SHP77 treated with DMSO at 0.1 percent for 48 hours (cell line): ENCODE measurements at regions not wholly inside any gene's neighbourhood (a gene's known extent, or its start where the extent isn't known, plus 50 kb on each side); places are given as distances from the start of the nearest gene placed in this dataset.
"Not testable (repeated sequence)": the region's sequence is repeated elsewhere in the genome, so short reads cannot be mapped to it uniquely, and the experiment has no call there.

ENCODE experiments used
- DNase-seq: peaks from one replicate; lab custom pipeline; 2025; lab: John Stamatoyannopoulos, UW

DNA sequence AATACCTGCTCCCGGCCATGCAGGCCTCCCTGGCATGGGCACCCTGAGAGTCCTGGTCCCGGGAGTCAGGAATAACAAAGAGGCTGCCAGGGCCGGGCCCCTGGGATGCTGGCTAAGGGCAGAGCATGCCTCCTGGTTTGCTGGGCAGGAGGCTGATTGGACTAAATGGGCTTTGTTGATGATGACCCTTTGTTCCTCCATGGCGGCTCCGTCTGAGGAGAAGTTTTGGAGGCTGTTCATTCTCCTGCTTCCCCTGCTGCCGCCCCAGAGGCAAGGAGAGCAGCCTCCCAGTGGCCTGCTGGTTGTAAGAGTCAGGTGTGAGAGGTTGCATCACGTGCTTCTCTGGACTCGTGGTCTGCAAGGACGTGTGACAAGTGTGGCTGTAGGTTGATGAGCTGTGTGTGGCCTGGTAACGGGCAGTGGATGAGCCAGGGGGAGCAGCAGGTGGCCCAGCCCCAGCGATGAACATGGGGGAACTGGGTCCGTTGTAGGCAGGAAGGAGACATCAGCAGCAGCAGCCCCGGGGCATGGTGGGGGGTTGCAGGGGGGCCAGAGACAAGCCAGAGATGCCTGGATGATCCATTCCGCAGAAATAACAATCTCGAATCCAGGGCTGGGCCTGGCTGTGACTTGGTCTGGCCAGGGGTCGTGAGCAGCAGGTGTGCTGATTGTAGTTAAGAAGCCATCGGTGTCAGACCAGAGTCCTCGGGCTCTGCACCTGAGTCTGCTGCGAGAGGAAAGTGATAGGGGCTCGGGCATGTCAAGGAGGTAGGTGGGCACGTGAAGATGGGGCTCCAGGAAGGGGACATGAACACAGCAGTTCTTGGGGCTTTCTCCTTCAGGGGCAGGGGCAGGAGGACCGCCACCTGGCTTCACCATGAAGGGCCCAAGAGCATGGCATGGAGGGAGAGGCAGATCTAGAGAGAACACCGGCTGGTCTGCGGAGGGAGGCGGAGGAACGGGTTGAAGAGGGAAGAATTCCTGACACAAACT is 101.4 kb downstream of the TNFRSF13B start:
- DNase-seq, result no peak

DNA sequence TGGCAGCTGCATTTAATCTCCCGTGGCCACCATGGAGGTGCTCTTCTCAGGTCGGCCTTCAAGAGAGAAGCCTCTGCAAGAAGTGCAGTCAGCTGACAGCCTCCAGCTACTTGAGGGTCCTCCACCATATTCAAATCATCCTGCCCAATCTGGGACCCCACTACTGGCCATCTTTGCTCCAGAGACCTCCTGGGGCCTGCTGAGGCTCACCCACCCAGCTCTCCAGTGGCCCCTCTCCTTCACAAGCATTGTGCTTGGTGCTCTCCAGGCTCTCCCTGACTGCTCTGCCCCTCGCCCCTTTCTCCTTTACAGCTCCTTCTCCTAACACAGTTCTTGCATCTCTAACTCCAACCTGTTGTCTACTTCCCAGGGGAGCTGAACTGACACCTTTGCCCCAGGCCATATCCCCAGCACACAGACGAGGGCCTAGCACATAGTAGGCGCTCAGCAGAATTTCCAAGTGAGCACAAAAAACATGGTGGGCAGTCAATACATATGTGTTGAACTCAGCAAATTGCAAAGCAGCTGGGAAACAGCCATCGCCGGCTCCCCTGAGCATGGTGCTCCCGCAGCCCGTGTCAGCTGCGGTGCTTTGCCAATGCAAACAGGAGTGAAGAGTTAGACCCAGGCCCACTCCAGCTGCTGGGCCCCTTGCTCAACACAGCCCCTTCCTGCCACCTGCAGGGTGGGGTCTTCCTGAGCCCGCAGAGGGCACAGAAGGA is 102.2 kb downstream of the TNFRSF13B start:
- DNase-seq, result not testable (repeated sequence)

DNA sequence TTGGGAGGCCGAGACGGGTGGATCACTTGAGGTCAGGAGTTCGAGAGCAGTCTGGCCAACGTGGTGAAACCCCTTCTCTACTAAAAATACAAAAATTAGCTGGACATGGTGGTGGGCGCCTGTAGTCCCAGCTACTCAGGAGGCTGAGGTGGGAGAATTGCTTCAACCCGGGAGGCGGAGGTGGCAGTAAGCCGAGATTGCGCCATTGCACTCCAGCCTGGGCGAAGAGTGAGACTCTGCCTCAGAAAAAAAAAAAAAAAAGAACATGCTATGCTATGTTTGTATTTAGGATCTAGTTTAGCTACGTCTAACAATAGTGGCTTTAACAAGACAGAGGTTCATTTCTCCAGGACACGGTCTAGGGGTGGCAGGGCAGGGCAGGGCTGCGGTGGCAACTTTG is 103.3 kb downstream of the TNFRSF13B start:
- not testable (repeated sequence) for DNase-seq

DNA sequence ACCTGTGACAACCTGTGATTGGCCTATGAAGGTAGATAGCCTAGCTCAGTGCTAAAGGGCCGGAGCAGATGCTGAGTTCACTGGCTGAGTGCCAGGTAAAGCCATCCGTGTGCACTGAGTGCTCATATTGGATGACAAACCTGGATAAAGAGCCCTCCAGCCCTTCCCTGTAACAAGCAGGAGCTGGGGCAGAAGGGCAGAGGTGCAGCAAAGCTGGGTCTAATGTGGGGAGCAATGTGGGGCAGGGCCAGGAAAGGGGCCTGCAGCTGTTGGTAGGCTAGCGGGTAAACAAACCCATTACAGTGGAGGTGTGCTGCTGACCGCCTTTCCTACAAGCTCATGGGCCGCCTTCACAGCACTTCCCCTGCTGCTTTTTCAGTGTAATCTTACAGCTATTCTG is 104.4 kb downstream of the TNFRSF13B start:
- DNase-seq, result not testable (repeated sequence)

DNA sequence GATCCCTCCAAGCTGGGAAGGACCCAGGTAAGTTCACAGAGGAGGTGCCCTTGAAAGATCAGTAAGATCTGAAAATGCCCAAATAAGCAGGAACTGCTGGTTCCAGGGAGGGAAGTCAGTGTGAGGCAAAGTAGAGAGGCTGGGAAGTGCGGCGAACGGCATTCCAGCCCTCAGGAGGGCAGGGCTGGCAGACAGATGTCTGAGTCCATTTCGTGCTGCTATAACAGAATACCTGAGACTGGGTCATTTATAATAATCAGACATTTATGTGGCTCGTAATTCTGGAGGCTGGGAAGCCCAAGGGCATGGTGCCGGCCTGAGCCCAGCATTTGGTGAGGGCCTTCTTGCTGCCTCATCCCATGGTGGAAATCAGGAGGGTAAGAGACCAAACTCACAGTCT is 105.1 kb downstream of the TNFRSF13B start:
- DNase-seq, result not testable (repeated sequence)

DNA sequence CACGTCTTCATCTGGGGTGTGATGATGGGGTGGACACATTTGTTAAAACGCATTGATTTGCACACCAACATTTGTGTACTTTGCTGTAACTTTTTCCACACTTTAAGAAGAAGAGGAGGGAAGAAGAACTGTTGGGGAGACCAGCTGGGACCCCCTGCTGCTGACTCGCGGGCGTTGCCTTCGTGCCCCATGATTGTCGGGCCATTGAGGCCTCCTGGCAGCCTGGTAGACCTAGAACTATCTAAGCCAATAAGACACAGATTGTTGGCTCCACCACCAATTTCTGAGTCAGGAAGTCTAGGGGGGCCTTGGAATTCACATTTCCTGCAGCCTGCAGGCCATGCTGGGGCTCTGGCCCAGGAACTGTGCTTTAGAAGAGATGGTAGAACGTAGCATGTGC is 105.5 kb downstream of the TNFRSF13B start:
- no peak for DNase-seq

DNA sequence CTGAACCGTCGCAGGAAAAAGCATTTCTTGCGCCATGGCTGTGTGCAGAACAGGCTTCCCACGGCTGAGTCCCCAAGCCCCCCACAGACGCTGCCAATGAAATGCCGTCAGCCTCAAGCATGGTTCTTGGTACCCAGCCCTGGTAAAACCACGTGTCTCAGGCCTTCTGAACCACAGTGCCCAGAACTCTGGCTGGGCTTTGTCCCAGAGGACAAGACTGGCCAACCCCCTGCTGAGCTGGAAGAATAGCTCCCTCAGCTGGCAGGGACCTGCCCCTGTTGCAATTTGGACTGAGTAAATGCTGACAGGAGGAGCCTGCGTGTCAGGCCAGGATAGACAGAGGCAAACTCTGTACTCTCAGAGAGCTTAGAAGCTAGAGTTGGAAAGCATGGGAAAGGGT is 106.2 kb downstream of the TNFRSF13B start:
- not testable (repeated sequence) for DNase-seq

DNA sequence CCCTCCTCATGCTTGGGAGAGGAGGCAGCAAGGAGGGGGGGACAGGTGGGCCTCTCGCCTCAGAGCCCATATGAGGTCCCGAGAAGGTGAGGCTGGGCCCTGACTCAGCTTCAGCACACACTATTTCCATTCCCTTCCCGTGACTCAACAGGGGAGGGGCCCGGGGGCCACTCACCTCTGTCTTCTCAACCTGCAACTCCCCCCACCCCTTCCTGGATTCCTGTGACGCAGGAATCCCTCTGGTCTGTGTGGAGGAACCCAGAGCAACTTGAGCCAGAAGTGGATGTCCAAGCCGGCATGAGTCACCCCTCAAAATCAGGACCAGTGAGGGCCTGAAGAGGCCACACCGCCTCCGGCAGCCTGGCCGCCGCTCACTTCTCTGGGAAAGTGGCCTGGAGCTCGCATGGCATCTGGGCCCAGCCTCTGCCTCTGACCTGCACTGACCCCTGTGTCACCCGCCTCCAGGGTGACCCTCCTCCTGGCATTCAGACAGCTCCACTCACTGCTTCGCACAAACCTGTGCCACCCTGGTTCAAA is 106.8 kb downstream of the TNFRSF13B start:
- DNase-seq, result not testable (repeated sequence)

DNA sequence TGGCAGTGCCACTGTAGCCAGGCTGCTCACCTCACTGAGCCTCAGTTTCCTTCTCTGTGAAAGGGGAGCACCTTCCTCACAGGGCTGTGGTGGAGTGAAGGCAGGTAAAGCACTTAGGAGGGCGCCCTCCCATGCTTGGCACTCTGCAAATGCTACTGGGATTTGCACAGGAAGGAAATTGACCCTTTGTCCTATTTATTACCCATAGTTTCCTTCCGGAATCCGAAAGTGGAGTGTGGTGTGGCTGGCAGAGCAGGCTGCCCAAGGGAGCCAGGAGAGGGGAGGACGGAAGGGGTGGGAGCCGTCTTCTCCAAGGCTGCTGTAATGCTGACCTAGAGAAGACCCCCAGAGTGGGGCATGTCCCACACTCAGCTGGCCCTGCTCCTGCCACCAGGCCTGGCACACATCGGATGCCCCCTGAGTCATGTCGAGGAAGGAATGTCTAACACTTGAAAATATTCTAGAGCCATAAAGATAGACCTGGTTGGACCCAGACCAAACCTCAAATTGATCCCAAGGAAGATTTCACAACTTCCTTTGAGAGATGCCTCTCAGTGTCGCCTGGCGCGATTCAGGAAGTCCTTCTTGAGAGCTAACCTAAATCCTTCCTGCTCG is 107.3 kb downstream of the TNFRSF13B start:
- not testable (repeated sequence) for DNase-seq

DNA sequence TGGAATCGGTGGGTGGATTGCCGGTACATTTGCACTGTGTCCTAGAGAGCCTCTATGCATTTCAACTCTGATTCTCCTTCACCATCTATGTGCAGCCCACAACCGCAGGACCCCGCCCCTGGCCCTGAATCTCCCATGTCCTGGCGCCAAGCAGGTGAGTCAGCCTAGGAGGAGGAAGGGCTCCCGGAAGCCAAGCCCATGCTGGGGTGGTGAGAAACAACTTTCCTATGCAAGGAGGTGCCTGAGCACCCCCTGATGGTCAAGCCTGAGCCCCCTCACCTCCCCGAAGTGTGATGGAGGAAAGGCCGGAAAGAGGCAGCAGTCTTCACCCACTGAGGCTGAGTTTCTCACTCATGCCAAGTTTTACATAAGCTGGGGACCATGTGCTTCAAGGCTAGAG is 110.8 kb downstream of the TNFRSF13B start:
- DNase-seq, result not testable (repeated sequence)

DNA sequence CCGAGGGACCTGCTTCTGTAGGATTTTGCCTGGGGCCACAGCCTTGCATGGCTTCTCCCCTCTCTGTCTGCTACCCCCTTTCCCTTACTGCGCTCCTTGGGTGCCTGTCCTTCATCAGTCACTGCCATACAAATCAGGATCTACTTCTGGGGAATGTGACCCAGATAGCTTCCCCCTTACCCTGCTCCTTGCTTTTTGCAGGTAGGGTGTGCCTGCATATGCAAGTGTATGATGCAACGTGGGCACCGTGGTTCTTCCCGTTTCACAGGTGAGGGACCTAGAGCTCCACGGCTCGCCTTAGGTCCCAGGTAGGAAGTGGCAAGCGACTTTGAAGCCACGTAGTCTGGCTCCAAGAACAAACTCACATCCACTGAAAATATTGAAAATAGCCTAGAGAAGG is 111.5 kb downstream of the TNFRSF13B start:
- not testable (repeated sequence) for DNase-seq

DNA sequence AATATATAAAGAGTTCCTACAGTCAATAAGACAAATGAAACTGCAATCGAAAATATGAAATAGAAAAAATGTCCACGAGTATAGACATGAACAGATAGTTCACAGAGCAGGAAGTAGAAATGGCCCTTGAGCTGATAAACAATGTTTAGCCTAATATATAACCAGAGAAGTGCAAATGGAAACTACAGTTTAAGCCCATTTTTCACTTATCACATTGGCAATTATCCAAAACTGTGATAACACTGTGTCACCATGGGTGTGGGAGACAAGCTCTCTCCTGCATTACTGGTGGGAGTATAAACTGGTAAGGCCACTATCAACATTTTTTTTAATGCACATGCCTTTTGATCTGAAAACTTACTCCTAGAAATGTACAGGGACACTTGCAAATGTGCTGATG is 112.4 kb downstream of the TNFRSF13B start:
- DNase-seq, result not testable (repeated sequence)

DNA sequence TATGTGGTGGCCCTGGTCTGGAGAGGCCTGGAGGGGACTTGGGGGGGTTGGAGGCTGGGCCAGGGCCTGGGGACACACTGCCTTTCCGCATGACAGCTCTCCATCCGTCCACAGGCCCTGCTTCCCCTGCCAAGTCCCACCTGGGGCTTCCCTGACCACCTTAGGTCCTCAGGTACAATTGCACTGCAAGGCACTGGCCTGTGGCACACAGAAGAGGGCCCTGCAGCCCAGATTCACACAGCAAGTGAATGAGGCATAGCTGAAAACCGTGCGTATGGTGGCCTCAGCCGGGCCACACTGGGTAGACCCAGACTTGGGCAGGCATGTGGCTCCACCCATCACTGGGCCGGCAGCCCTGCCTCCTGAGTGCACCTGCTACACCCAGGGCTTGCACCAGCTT is 114.2 kb downstream of the TNFRSF13B start:
- DNase-seq, result not testable (repeated sequence)

DNA sequence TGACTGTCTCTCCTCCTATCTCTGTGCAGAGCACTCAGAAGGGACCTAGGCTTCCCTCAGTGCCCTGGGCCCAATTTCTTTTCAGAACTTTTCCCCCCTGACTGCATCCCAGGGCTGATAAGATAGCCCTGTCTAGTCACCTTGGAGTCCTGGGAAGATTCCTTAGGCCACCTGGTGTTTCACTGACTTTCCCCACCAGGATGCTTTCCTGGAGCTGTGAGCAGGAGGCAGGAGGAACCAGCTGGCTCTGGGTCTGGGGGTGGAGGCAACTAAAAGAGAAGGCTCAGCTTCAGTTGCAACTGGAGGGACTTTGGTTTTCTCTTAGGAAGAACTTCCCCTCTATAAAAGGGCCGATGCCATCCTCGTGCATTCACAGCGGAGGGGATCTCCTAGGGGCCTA is 115.1 kb downstream of the TNFRSF13B start:
- not testable (repeated sequence) for DNase-seq

DNA sequence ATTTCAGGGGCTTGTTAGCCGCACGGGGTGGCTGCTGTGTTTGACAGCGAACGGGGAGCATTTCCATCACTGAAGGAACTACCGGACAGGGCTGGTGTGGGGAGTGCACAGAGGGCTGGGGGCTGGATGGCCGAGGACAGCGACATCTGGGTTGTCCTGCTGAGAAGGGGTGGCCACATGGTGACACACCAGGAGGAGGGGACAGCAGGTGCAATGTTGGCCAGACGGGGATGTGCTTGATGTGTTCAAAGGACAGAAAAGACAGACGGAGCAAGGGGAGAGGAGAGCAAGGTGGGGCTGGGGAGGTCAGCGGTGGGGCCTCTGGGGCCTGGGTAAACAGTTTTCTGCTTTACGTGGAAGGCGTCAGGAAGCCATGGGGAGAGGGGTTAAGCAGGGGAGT is 115.7 kb downstream of the TNFRSF13B start:
- not testable (repeated sequence) for DNase-seq

DNA sequence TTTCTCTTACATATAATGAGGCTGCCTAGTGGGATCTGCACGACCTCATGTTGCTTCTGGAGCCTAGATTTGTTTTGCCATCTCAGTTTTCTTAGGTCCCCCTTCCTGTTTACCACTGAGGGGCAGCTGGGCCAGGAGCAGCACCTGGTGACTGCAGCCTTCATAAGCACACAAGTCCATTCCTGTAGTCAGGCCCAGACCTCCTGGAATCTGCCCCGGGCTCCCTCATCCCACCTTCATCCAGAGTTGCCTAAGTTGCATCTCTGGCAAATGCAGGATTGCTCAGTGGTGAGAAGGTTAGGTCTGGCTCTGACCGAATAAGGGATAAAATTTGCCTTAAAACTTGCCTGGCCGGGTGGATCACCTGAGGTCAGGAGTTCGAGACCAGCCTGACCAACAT is 117.3 kb downstream of the TNFRSF13B start:
- not testable (repeated sequence) for DNase-seq

DNA sequence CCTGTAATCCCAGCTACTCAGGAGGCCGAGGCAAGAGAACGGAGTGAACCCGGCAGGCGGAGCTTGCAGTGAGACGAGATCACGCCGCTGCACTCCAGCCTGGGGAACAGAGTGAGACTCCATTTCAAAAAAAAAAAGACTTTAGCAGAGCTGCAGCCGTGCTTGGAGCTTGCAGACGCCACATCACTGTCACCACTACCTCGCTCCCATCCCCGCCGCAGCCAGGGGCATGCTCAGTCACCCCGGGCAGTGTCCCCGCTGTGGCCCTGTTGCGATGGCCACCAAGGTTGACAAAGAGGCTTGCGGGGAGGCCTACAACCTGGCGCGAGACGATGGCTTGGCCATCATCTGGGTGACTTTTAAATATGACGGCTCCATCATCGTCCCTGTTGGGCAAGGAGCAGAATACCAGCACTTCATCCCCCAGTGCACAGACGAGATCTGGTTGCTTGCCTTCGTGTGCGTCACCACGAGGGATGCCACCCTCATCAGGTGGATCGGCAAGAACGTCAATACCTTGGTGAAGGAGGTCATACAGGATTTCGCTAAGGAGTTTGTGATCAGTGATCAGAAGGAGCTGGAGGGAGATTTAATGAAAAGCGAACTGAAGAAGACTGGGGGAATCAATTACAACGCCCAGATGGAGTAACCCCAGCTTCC is 118.1 kb downstream of the TNFRSF13B start:
- DNase-seq, result no peak

DNA sequence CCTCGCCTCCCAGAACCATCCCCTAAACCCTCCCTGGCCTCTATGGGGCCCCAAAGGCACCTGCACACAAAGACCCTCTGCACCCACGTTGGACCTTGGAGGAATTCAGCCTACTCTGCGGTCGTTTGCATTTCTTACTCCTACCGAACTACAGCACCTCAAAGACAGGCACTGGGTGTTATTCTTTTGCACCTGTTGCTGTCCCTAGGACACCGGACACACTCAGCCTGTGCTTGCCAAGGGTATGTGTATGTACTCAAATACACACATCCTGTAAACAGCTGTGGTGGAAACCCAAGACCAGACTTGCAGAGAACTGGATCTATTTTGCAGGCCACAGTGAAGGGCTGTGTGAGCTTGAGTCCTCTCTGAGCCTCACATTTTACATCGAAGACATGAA is 122.1 kb downstream of the TNFRSF13B start:
- not testable (repeated sequence) for DNase-seq

DNA sequence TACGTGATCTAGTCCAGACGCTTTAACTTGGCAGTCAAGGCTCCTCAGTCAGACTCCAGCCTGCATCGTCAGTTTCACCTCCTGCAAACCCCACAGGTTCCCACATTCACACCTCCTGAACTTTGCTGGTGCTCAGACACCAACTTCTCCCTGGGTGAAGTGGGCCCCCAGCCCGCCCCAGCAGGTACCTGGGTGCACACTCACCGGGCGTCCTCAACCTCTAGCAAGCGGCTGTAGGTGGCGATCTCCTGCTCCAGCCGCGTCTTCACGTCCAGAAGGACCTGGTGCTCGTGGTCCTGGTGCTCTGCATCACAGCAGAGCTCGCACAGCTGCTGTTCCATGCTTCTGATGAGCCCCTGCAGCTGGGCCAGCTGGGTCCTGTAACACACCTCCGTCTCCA is 122.9 kb downstream of the TNFRSF13B start:
- DNase-seq, result not testable (repeated sequence)

DNA sequence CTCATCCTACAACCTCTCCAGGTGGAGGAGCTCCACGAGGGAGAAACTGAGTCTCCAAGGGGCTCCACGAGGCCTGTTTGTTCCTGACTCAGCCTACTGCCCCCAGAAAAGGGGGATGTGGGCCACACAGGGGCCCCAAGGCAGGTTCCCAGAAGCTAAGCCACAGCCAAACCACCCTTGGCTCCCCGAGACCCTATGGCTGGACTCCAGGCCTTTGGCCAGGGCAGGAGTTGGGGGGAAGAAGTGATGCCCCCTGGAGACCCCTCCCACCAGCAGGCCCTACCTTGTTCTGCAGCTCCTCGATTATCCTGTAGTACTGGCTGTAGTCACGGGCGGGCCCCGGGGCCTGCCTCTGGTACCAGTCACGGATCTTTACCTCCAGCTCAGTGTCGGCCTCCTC is 126.8 kb downstream of the TNFRSF13B start:
- DNase-seq, result not testable (repeated sequence)

DNA sequence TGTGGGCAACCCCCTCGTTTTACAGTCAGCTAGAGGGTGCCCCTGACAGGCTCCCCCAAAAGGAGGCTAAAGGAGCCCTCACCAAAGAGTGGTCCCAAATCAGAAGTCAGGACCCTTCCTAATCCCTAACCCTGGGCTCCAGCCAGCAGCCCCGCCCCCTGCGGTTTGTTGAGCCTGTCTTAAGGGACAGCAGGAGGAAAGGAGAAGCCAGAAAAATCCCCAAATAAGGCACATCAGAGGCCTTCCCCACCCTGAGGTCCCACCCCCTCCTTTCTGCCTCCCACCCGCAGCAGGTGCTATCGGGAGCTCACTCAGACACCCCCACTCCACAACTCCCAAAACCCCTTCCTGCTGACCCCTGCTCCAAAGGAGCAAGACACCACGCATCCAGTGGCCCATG is 127.2 kb downstream of the TNFRSF13B start:
- not testable (repeated sequence) for DNase-seq

DNA sequence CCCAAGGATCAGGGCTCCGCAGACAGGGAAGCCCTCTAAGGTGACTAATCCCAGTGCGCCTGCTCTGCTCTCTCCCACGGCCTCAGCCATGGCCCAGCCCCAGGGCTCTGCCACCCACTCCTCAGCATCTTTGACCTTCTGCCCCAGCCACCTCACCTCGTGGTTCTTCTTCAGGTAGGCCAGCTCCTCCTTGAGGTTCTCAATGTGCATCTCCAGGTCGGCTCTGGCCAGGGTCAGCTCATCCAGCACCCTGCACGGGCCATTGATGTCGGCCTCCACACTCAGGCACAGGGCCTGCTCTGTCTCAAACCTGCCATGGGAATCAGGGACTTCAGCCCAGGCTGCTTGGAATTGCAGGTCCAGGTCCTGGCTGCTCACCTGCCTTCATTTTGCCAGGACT is 128.4 kb downstream of the TNFRSF13B start:
- DNase-seq, result not testable (repeated sequence)
